Uterus (tissue), 2 donors: ENCODE measurements at regions not wholly inside any gene's neighbourhood (a gene's known extent, or its start where the extent isn't known, plus 50 kb on each side); places are given as distances from the start of the nearest gene placed in this dataset.

Experiments used
- POLR2A ChIP-seq, 2 donors: fragments of 450-650 bp; IDR thresholded peaks; one replicate each; pipeline ENCODE4 v1.6.1; 2016; ENCODE audit warnings: antibody characterized with exemption in 2 of 2, mild to moderate bottlenecking in 1 of 2, moderate library complexity in 1 of 2
- TF ChIP-seq, protein P1 (sequence below), 4 experiments: fragments of 200-600 bp in 2 of 4; fragments of 450-650 bp in 2 of 4; sonication (generic) in 2 of 4; IDR thresholded peaks; one replicate each; pipeline ENCODE4 v1.5.1; 2016 to 2019; ENCODE audit warnings: antibody characterized with exemption in 4 of 4, mild to moderate bottlenecking in 2 of 4, moderate library complexity in 1 of 4

GRCh38 chr10:36301539-36301938 is 659.4 kb upstream of the FZD8 start:
- TF ChIP-seq, protein P1, sequence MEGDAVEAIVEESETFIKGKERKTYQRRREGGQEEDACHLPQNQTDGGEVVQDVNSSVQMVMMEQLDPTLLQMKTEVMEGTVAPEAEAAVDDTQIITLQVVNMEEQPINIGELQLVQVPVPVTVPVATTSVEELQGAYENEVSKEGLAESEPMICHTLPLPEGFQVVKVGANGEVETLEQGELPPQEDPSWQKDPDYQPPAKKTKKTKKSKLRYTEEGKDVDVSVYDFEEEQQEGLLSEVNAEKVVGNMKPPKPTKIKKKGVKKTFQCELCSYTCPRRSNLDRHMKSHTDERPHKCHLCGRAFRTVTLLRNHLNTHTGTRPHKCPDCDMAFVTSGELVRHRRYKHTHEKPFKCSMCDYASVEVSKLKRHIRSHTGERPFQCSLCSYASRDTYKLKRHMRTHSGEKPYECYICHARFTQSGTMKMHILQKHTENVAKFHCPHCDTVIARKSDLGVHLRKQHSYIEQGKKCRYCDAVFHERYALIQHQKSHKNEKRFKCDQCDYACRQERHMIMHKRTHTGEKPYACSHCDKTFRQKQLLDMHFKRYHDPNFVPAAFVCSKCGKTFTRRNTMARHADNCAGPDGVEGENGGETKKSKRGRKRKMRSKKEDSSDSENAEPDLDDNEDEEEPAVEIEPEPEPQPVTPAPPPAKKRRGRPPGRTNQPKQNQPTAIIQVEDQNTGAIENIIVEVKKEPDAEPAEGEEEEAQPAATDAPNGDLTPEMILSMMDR (IDR thresholded peaks at IDR 0.05) = no peak
- no peak for TF ChIP-seq POLR2A (IDR thresholded peaks at IDR 0.05)
